Choroid plexus epithelial cell (primary cell): ENCODE measurements at regions not wholly inside any gene's neighbourhood (a gene's known extent, or its start where the extent isn't known, plus 50 kb on each side); places are given as distances from the start of the nearest gene placed in this dataset.
A peak's percentile ranks its signal among the peaks of the same experiment; 100 is the strongest.
"Not testable (repeated sequence)": the region's sequence is repeated elsewhere in the genome, so short reads cannot be mapped to it uniquely, and the experiment has no call there.

Experiments used
- DNase-seq: peaks from one replicate; pipeline ENCODE4 v3.0.0-alpha.2; 2010; ENCODE audit warnings: low read depth
- H3K4me3 ChIP-seq: 2 replicates; pipeline ENCODE4 v1.5.1; 2011; ENCODE audit warnings: low read depth, mild to moderate bottlenecking, control low read depth, low read length, moderate library complexity
- TF ChIP-seq, protein P1 (sequence below): conservative IDR thresholded peaks from 2 replicates; pipeline ENCODE4 v1.5.1; 2011; ENCODE audit warnings: low read depth, mild to moderate bottlenecking, control low read depth, inconsistent platforms, low read length, moderate library complexity

- peak; percentile 40 for DNase-seq
- H3K4me3 ChIP-seq: no peak overlapping the region
- TF ChIP-seq, protein P1, sequence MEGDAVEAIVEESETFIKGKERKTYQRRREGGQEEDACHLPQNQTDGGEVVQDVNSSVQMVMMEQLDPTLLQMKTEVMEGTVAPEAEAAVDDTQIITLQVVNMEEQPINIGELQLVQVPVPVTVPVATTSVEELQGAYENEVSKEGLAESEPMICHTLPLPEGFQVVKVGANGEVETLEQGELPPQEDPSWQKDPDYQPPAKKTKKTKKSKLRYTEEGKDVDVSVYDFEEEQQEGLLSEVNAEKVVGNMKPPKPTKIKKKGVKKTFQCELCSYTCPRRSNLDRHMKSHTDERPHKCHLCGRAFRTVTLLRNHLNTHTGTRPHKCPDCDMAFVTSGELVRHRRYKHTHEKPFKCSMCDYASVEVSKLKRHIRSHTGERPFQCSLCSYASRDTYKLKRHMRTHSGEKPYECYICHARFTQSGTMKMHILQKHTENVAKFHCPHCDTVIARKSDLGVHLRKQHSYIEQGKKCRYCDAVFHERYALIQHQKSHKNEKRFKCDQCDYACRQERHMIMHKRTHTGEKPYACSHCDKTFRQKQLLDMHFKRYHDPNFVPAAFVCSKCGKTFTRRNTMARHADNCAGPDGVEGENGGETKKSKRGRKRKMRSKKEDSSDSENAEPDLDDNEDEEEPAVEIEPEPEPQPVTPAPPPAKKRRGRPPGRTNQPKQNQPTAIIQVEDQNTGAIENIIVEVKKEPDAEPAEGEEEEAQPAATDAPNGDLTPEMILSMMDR: no peak
Observed at GRCh38 chr2:52289741-52290140, 1257.8 kb upstream of the NRXN1 start.

DNA sequence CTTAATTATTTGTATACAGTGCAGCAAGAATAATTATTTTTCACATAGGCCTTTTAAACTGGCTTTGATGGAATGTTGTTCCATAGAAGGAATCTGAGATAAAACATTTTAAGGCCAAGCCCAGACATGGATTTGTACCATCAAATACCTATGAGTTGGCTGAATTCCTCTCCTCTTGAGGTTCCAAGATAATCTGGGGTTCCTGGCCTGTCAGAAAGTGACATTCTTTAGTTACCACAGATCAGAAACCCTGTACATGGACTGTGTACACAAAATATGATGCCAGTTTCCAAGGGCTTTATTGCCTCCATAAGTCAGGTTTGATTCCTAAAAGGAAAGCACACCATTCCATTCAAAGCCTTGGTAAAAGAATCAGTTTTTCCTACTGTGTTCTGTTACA is 1256.7 kb upstream of the NRXN1 start:
- no peak overlapping the region for H3K4me3 ChIP-seq
- DNase-seq: peak; percentile 31
- TF ChIP-seq, protein P1: no peak

GRCh38 chr2:52269696-52270485 is 1238.0 kb upstream of the NRXN1 start:
- H3K4me3 ChIP-seq: no peak overlapping the region
- TF ChIP-seq, protein P1: no peak
- DNase-seq: peak; percentile 98

DNA sequence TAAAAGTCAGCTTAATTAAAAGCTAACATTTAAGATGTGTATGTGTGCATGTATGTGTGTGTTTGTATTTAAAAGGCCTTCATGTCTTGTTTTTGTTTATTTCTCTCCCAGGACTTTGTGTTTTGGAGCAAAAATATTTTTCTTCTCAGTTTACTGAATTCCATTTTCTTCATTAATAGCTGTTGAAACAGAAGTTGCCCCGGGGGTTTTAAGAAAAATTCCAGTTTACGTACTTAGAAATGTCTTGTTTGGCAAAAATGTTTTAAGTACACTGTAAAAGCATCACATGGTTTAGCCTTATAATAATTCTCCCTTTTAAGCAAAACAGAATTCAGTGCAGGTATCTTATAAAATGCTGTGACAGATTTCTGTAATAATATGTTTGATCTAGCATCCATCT is 1233.0 kb upstream of the NRXN1 start:
- no peak overlapping the region for H3K4me3 ChIP-seq
- DNase-seq: no peak
- TF ChIP-seq, protein P1: no peak

- DNase-seq: no peak
- TF ChIP-seq, protein P1: no peak
- H3K4me3 ChIP-seq: no peak overlapping the region
Observed at GRCh38 chr2:52264488-52264887, 1232.6 kb upstream of the NRXN1 start.

DNA sequence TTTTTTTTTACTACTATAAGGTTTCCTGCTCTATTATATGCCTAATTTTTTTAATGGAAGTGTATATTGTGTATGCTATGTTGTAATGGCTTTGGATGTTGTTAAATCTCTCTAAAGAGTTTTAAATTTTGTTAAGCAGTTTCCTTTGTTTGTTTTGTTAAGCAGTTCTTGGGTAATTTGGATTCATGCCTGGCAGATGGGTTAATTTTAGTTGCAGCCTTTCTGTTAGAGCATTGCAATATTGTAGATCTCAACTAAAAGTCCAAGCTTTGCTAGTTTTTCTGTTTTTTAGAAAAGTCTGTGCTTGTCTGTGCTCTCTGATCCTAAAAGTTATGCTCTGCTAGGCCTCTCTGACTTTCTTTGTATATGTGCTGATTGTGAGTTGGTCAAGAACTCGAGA is 1229.0 kb upstream of the NRXN1 start:
- TF ChIP-seq, protein P1: no peak
- peak; percentile 88 for DNase-seq
- no peak overlapping the region for H3K4me3 ChIP-seq

GRCh38 chr2:52258967-52259366 is 1227.0 kb upstream of the NRXN1 start:
- not testable (repeated sequence) for DNase-seq, H3K4me3 ChIP-seq
